Astrocyte of the spinal cord (primary cell): ENCODE measurements at regions not wholly inside any gene's neighbourhood (a gene's known extent, or its start where the extent isn't known, plus 50 kb on each side); places are given as distances from the start of the nearest gene placed in this dataset.

Experiments
- DNase-seq: peaks from one replicate; pipeline ENCODE4 v3.0.0; 2011; ENCODE audit warnings: low read depth, low spot score
- H3K4me3 ChIP-seq: 2 replicates; pipeline ENCODE4 v1.5.1; 2011; ENCODE audit warnings: low read depth, mild to moderate bottlenecking, low read length, moderate library complexity
- in situ Hi-C: cut with HindIII; loops from 2 replicates; pipeline ENCODE4 v1.10.0; 2017; ENCODE audit warnings: low sequenced_read_pairs
- TF ChIP-seq, protein P1 (sequence below): IDR thresholded peaks from 2 replicates; pipeline ENCODE4 v1.5.1; 2012; ENCODE audit warnings: low read depth, mild to moderate bottlenecking, low read length, inconsistent platforms

DNA sequence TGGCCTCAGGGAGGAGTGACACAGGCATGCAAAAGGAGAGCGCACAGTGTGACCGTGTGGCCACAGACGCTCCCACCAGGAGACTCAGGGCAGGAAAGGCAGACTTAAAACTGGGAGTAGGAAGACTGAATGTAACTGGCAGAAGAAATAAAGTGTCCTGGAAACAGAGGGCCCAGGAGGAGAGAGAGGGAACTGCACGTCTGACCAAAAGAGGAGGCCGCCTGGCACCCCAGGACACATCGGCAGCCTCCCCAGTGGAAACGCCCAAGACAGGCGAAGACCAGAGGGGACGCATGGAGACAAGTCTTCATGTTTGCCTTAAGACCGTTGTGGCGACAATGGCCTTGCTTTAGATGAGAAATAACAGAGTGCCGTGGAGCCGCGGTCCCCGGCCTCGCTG lies 163.6 kb upstream of the ALKAL2 start:
- H3K4me3 ChIP-seq: no peak overlapping the region
- DNase-seq: no peak
- TF ChIP-seq, protein P1, sequence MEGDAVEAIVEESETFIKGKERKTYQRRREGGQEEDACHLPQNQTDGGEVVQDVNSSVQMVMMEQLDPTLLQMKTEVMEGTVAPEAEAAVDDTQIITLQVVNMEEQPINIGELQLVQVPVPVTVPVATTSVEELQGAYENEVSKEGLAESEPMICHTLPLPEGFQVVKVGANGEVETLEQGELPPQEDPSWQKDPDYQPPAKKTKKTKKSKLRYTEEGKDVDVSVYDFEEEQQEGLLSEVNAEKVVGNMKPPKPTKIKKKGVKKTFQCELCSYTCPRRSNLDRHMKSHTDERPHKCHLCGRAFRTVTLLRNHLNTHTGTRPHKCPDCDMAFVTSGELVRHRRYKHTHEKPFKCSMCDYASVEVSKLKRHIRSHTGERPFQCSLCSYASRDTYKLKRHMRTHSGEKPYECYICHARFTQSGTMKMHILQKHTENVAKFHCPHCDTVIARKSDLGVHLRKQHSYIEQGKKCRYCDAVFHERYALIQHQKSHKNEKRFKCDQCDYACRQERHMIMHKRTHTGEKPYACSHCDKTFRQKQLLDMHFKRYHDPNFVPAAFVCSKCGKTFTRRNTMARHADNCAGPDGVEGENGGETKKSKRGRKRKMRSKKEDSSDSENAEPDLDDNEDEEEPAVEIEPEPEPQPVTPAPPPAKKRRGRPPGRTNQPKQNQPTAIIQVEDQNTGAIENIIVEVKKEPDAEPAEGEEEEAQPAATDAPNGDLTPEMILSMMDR: no peak
- in situ Hi-C loops: no loop called here

DNA sequence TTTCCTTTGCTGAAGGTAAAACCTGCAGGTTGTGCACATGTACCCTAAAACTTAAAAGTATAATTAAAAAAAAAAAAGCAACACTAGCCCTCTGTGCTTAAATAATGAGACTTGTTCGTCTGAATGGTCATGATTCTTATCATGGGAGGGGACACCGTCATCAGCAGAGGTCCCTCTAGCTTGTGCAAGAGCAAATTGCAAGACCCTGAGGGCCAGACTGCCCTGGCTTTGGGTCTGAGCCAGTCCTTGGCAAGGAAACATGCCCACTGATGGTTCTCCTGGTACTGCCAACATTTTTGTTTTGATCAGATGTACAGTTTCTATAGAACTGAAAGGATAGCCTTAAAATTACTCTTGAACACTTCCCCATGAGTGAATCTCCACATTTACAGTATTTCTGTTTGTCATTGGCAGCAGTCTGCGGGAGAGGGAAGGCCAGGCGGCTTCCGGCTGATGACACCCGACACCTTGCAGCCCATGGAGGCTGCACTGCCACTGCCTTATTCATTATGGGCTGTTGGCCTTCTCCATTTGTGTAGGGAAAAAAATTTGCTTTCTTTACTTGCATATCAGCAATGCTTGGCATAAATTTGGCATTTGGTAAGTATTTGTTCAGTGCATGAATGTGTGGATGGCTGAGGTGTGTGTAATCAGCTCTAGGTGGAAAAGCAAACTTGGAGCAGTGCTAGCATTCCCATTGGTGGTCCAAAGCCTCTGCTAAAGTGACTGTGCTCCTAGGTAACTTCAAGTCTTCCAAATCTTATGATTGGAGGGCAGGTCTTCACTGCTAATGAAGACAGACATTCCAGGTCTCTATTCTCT lies 161.6 kb upstream of the ALKAL2 start:
- in situ Hi-C loops: no loop called here
- DNase-seq: no peak
- no peak overlapping the region for H3K4me3 ChIP-seq
- TF ChIP-seq, protein P1: no peak

DNA sequence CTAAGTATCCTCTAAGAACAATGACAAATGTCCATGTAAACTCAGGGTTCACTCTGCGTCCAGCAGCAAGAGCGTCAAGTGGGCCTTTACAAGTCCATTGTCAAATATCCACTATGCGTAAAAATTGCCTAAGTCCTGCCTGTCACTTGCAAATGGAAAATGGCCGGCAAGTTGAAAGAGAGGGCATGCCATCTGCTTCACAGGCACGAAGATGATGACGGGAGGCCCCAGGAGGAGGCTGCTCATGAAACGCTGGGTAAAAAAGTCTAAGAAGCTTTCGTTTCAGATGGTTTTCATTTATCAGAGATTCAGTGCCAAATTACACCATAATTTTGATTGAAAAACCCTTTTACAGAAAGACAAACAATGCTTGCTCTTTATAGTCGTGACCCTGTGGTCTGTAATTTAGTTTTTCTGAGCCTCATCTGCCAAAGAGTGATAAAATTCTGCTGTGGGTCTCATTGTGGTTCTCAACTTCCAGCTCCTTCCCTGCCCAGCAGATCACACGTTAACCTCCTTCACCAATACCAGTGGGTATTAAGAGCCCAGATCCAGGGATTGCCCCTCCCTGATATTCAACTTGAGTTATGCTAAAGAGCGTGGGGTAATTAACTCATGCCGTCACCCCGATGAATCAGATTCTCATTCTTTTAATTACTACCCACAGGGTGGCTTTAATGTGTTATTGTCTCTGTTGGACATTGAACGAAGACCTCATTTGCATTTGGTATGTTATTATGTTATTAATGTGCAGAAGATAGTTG lies 160.2 kb upstream of the ALKAL2 start:
- in situ Hi-C loops: no loop called here
- H3K4me3 ChIP-seq: no peak overlapping the region
- TF ChIP-seq, protein P1: no peak
- DNase-seq: no peak

DNA sequence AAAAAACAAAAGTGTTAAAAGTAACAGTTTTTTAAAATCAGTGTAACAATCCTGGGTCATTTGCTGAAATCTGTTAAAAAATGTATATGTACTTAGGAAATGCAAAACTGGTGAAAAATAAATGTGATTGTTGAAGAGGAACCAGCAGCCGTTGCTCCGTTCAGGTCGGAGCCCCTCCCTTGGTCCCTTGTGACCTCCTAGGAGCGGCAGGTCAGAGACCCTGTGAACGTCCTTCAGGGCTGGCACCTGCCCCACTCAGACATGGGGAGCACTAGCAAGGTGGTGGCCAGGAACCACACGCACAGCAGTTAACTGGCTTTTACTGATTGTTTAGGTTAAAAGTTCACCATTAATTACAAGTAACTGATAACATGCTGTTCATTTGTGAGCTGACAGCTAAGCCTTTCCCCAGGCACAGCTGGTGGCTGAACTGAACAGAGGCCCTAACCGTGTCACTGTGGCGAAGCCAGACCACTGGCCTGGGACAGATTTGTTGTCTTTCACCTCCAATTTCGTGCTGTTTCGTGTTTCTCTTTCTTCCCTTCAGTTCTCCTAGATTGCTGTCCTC lies 159.2 kb upstream of the ALKAL2 start:
- in situ Hi-C loops: no loop called here
- no peak for DNase-seq
- no peak overlapping the region for H3K4me3 ChIP-seq
- TF ChIP-seq, protein P1: no peak

- no peak overlapping the region for H3K4me3 ChIP-seq
- TF ChIP-seq, protein P1: no peak
- in situ Hi-C loops: no loop called here
- DNase-seq: no peak
Measured at GRCh38 chr2:446303-446874, 158.5 kb upstream of the ALKAL2 start.

GRCh38 chr2:445896-446295 lies 158.0 kb upstream of the ALKAL2 start:
- in situ Hi-C loops: no loop called here
- TF ChIP-seq, protein P1: no peak
- DNase-seq: no peak
- no peak overlapping the region for H3K4me3 ChIP-seq
